ENCODE measurements at regions not wholly inside any gene's neighbourhood (a gene's known extent, or its start where the extent isn't known, plus 50 kb on each side); places are given as distances from the start of the nearest gene placed in this dataset.

- ATAC-seq, result no peak
- no peaks in the 10 kb centered on the region for H3K27me3 ChIP-seq
Measured at GRCh38 chrX:117539090-117539418, 577.6 kb downstream of the KLHL13 start.

GRCh38 chrX:117538178-117539089 lies 578.2 kb downstream of the KLHL13 start:
- intact Hi-C loops (cut with DNase I), result no loop called here
- H3K4me1 ChIP-seq, result no peaks in the 10 kb centered on the region
- H3K27me3 ChIP-seq, result no peaks in the 10 kb centered on the region
- no peak overlapping the region for H3K27ac ChIP-seq
- ATAC-seq (peak; percentile 61 to 81 (median 73)), DNase-seq (no peak)
- H3K36me3 ChIP-seq, result no peaks in the 10 kb centered on the region
- 40% methylated on average over 3 of the region's 3 CpGs for WGBS (ENCODE audit: insufficient coverage, low coverage, low lambda C conversion rate, missing lambda C conversion rate)
- H3K4me3 ChIP-seq, result no peak overlapping the region
- no peaks in the 10 kb centered on the region for H3K9me3 ChIP-seq
- TF ChIP-seq CTCF (IDR thresholded peaks at IDR 0.05), result no peak
- TF ChIP-seq POLR2A (IDR thresholded peaks at IDR 0.05), result no peak

More at GRCh38 chrX:117539090-117539418, 577.6 kb downstream of the KLHL13 start:
- WGBS (ENCODE audit: insufficient coverage, low coverage, low lambda C conversion rate, missing lambda C conversion rate), result 25% methylated on average over 1 of the region's 1 CpG
- no peaks in the 10 kb centered on the region for H3K4me1 ChIP-seq
- H3K4me3 ChIP-seq, result no peak overlapping the region
- H3K27ac ChIP-seq, result no peak overlapping the region
- TF ChIP-seq CTCF (IDR thresholded peaks at IDR 0.05), result no peak
- TF ChIP-seq POLR2A (IDR thresholded peaks at IDR 0.05), result no peak
- no peaks in the 10 kb centered on the region for H3K36me3 ChIP-seq
- intact Hi-C loops (cut with DNase I), result no loop called here
- DNase-seq, result no peak
- no peaks in the 10 kb centered on the region for H3K9me3 ChIP-seq

GRCh38 chrX:117532339-117532738 lies 584.3 kb downstream of the KLHL13 start:
- Histone ChIP-seq H3K27me3 (no peaks in the 10 kb centered on the region), H3K9me3 (no peaks in the 10 kb centered on the region), H3K27ac (no peak overlapping the region), H3K36me3 (no peaks in the 10 kb centered on the region), H3K4me1 (no peaks in the 10 kb centered on the region), H3K4me3 (no peak overlapping the region)
- ATAC-seq (no peak), DNase-seq (no peak)
- intact Hi-C loops (cut with DNase I), result no loop called here
- TF ChIP-seq POLR2A (IDR thresholded peaks at IDR 0.05), result no peak
- TF ChIP-seq CTCF (IDR thresholded peaks at IDR 0.05), result no peak

- DNase-seq, result no peak
- ATAC-seq, result peak; percentile 85 to 98 (median 88)
- Histone ChIP-seq H3K9me3 (no peaks in the 10 kb centered on the region), H3K27ac (peak overlapping the region in 1 of 3 donors; percentile 45), H3K36me3 (no peaks in the 10 kb centered on the region), H3K4me1 (peaks cover 0 to 15% (median 0%) of the 10 kb centered on the region in 4 donors), H3K4me3 (no peak overlapping the region), H3K27me3 (no peaks in the 10 kb centered on the region)
- 46% methylated on average over 4 of the region's 4 CpGs for WGBS (ENCODE audit: insufficient coverage, low coverage, low lambda C conversion rate, missing lambda C conversion rate)
- intact Hi-C loops (cut with DNase I), result no loop called here
- TF ChIP-seq POLR2A (IDR thresholded peaks at IDR 0.05) (no peak), CTCF (IDR thresholded peaks at IDR 0.05) (no peak)
Measured at GRCh38 chrX:117522725-117523700, 593.6 kb downstream of the KLHL13 start.

All from right lobe of liver (tissue), 6 donors.